GM18508 (cell line): ENCODE measurements at regions not wholly inside any gene's neighbourhood (a gene's known extent, or its start where the extent isn't known, plus 50 kb on each side); places are given as distances from the start of the nearest gene placed in this dataset.
"Not testable (repeated sequence)": the region's sequence is repeated elsewhere in the genome, so short reads cannot be mapped to it uniquely, and the experiment has no call there.

Experiments
- ATAC-seq: cut with Tn5 transposase; IDR thresholded peaks from one replicate; pipeline ENCODE4 v1.9.1; 2021; ENCODE audit warnings: moderate number of reproducible peaks; ENCODE audit not compliant: insufficient read depth, unreplicated experiment

GRCh38 chr5:41995193-41995592 lies 70.1 kb downstream of the FBXO4 start:
- no peak for ATAC-seq

- no peak for ATAC-seq
Observed at GRCh38 chr5:42001673-42002072, 76.6 kb downstream of the FBXO4 start.

GRCh38 chr5:42003852-42004251 lies 78.8 kb downstream of the FBXO4 start:
- not testable (repeated sequence) for ATAC-seq

GRCh38 chr5:42005561-42006153 lies 80.6 kb downstream of the FBXO4 start:
- peak; percentile 54 for ATAC-seq

GRCh38 chr5:42013561-42013960 lies 88.5 kb downstream of the FBXO4 start:
- no peak for ATAC-seq

- no peak for ATAC-seq
Observed at GRCh38 chr5:42015254-42015653, 90.2 kb downstream of the FBXO4 start.

- ATAC-seq = no peak
Observed at GRCh38 chr5:42015681-42016080, 90.6 kb downstream of the FBXO4 start.

GRCh38 chr5:42020788-42021530 lies 95.9 kb downstream of the FBXO4 start:
- ATAC-seq = no peak

- ATAC-seq = no peak
Observed at GRCh38 chr5:42021923-42022322, 96.8 kb downstream of the FBXO4 start.

- no peak for ATAC-seq
Observed at GRCh38 chr5:42022383-42022972, 97.4 kb downstream of the FBXO4 start.

- no peak for ATAC-seq
Observed at GRCh38 chr5:42026446-42026845, 101.4 kb downstream of the FBXO4 start.

- ATAC-seq = no peak
Observed at GRCh38 chr5:42032137-42032536, 107.1 kb downstream of the FBXO4 start.

- no peak for ATAC-seq
Observed at GRCh38 chr5:42035526-42035925, 110.4 kb downstream of the FBXO4 start.

- ATAC-seq = no peak
Observed at GRCh38 chr5:42036379-42036778, 111.3 kb downstream of the FBXO4 start.

- no peak for ATAC-seq
Observed at GRCh38 chr5:42037379-42037932, 112.4 kb downstream of the FBXO4 start.

- no peak for ATAC-seq
Observed at GRCh38 chr5:42043400-42043799, 118.3 kb downstream of the FBXO4 start.

GRCh38 chr5:42057254-42057690 lies 132.2 kb downstream of the FBXO4 start:
- peak; percentile 74 for ATAC-seq

GRCh38 chr5:42059291-42059690 lies 134.2 kb downstream of the FBXO4 start:
- ATAC-seq = no peak

- no peak for ATAC-seq
Observed at GRCh38 chr5:42059778-42060464, 134.8 kb downstream of the FBXO4 start.

- ATAC-seq = no peak
Observed at GRCh38 chr5:42061121-42061520, 136.0 kb downstream of the FBXO4 start.

GRCh38 chr5:42064821-42065220 lies 139.7 kb downstream of the FBXO4 start:
- no peak for ATAC-seq
